GM12878 (cell line): ENCODE measurements at regions not wholly inside any gene's neighbourhood (a gene's known extent, or its start where the extent isn't known, plus 50 kb on each side); places are given as distances from the start of the nearest gene placed in this dataset.

ENCODE experiments used
- ATAC-seq: fragments of 200-7000 bp; cut with Tn5 transposase; 3 replicates; pipeline ENCODE4 v1.9.1; 2020; ENCODE audit warnings: mild to moderate bottlenecking, moderate library complexity
- BruUV-seq: library from RNA; stranded (reverse); fragments of 400-500 nt; replicated peaks from 2 replicates; lab custom pipeline; 2021; lab: Mats Ljungman, UMichigan
- CTCF ChIA-PET: fragments of 300-600 bp; sonication (Branson Sonifier 250); formaldehyde crosslinking; extraction: SDS; loops from one replicate; lab custom pipeline; 2021; ENCODE audit warnings: inconsistent platforms; lab: Yijun Ruan, JAX
- POLR2A ChIA-PET: fragments of 350-600 bp; formaldehyde crosslinking; extraction: SDS; loops from one replicate; lab custom pipeline; 2021; ENCODE audit warnings: inconsistent platforms; lab: Charles Lee
- RAD21 ChIA-PET: fragments of 300-600 bp; sonication (Branson Sonifier 250); formaldehyde crosslinking; loops from one replicate; lab custom pipeline; 2023; ENCODE audit warnings: antibody characterized with exemption; ENCODE audit not compliant: unreplicated experiment; lab: Charles Lee
- SMC1A ChIA-PET: fragments of 300-600 bp; sonication (Branson Sonifier 250); formaldehyde crosslinking; loops from one replicate; lab custom pipeline; 2023; ENCODE audit not compliant: unreplicated experiment, uncharacterized antibody; lab: Charles Lee
- DNase-seq: peaks from one replicate; pipeline ENCODE4 v3.0.0-alpha.2; 2011; ENCODE audit warnings: low read depth, low spot score
- FAIRE-seq: peaks from 3 replicates; lab custom pipeline; 2011; peaks lifted over from hg19 to GRCh38; lab: Jason Lieb, UNC
- H2AFZ ChIP-seq: 2 replicates; pipeline ENCODE4 v1.6.0; 2011; ENCODE audit warnings: low read depth, low read length, control low read depth; ENCODE audit not compliant: control insufficient read depth
- H3K27ac ChIP-seq: 2 replicates; pipeline ENCODE4 v1.5.1; 2011; ENCODE audit warnings: control low read depth; ENCODE audit not compliant: control insufficient read depth, insufficient read depth
- H3K27me3 ChIP-seq, 2 experiments: replicated peaks in 1 of 2; 2 replicates each; pipeline versions ENCODE4 v1.6.0 to v1.6.1; 2011; ENCODE audit warnings: low read length in 1 of 2; ENCODE audit not compliant: control insufficient read depth in 2 of 2, insufficient read depth in 2 of 2
- H3K36me3 ChIP-seq, 2 experiments: 2 replicates each; pipeline ENCODE4 v1.5.1; 2011; ENCODE audit warnings: low read length in 1 of 2; ENCODE audit not compliant: control insufficient read depth in 2 of 2, insufficient read depth in 2 of 2
- H3K4me1 ChIP-seq: 2 replicates; pipeline ENCODE4 v1.6.1; 2011; ENCODE audit warnings: mild to moderate bottlenecking, low read length, moderate library complexity, mixed read lengths; ENCODE audit not compliant: control insufficient read depth, insufficient read depth
- H3K4me2 ChIP-seq: 2 replicates; pipeline ENCODE4 v1.6.0; 2011; ENCODE audit warnings: control low read depth; ENCODE audit not compliant: control insufficient read depth, insufficient read depth
- H3K4me3 ChIP-seq: fragments of 200-600 bp; sonication (generic); 2 replicates; pipeline ENCODE4 v1.5.1; 2016
- H3K79me2 ChIP-seq: 2 replicates; pipeline ENCODE4 v1.6.0; 2011; ENCODE audit warnings: low read length; ENCODE audit not compliant: control insufficient read depth, insufficient read depth
- H3K9ac ChIP-seq: 2 replicates; pipeline ENCODE4 v1.8.0; 2011; ENCODE audit warnings: low read length, control low read depth, mixed read lengths; ENCODE audit not compliant: control insufficient read depth, insufficient read depth
- H3K9me3 ChIP-seq: replicated peaks from 3 replicates; pipeline ENCODE4 v1.5.1; 2011; ENCODE audit warnings: mild to moderate bottlenecking, low read length; ENCODE audit not compliant: control insufficient read depth, insufficient read depth
- H4K20me1 ChIP-seq: 2 replicates; pipeline ENCODE4 v1.6.0; 2011; ENCODE audit not compliant: control insufficient read depth, insufficient read depth
- CTCF ChIP-seq, 3 experiments: IDR thresholded peaks in 2 of 3; conservative IDR thresholded peaks in 1 of 3; 2 replicates each; pipeline ENCODE4 v1.5.1; 2011; ENCODE audit warnings: low read depth in 3 of 3, low read length in 3 of 3, mild to moderate bottlenecking in 3 of 3, control low read depth in 2 of 3, moderate library complexity in 2 of 3, inconsistent platforms in 1 of 3, mixed read lengths in 1 of 3; ENCODE audit not compliant: control insufficient read depth in 2 of 3, insufficient read depth in 1 of 3; ENCODE audit errors: extremely low read depth in 1 of 3
- TCF7 ChIP-seq: IDR thresholded peaks from 2 replicates; pipeline ENCODE4 v1.6.1; 2014; ENCODE audit warnings: antibody characterized with exemption, borderline replicate concordance
- YY1 ChIP-seq: IDR thresholded peaks from 2 replicates; pipeline ENCODE4 v1.6.1; 2011; ENCODE audit warnings: low read depth, mild to moderate bottlenecking, low read length
- WGBS: methylation state at CpG from one replicate; pipeline ENCODE4 v1.1.6; 2016; ENCODE audit warnings: low lambda C conversion rate; ENCODE audit not compliant: insufficient replicate concordance, insufficient coverage; ENCODE audit errors: missing lambda C conversion rate; 5-methylcytosine and 5-hydroxymethylcytosine counted together
- in situ Hi-C: fragments of 300-500 bp; cut with MboI; formaldehyde crosslinking; loops from 9 replicates; pipeline ENCODE4 v1.14.3; 2018; ENCODE audit warnings: mixed read lengths
- intact Hi-C: fragments of 100-400 bp; cut with micrococcal nuclease; formaldehyde crosslinking; loops from one replicate; pipeline ENCODE4 v1.14.2; 2022; ENCODE audit not compliant: unreplicated experiment

- TF ChIP-seq CTCF (IDR thresholded peaks at IDR 0.05 in 2 of 3, conservative IDR thresholded peaks at IDR 0.05 in 1 of 3; ENCODE audit: control insufficient read depth in 2 of 3, extremely low read depth in 1 of 3, insufficient read depth in 1 of 3, low read depth in 3 of 3, low read length in 3 of 3): no peak
Observed at GRCh38 chr9:108668191-108668937, 187.4 kb downstream of the ACTL7B start (continued).

GRCh38 chr9:108666240-108666784 is 189.5 kb downstream of the ACTL7B start:
- BruUV-seq: no TSS peak
- 27% methylated on average over 3 of the region's 3 CpGs for WGBS

More at GRCh38 chr9:108666240-108666784, 189.5 kb downstream of the ACTL7B start:
- POLR2A ChIA-PET: no interaction called here
- CTCF ChIA-PET: no interaction called here
- no peak for TF ChIP-seq TCF7
- no peak for TF ChIP-seq YY1
- Histone ChIP-seq H3K4me3 (no peak overlapping the region), H3K27ac (no peak overlapping the region), H3K9ac (no peak overlapping the region), H3K4me1 (no peaks in the 10 kb centered on the region), H4K20me1 (no peaks in the 10 kb centered on the region), H3K9me3 (no peaks in the 10 kb centered on the region), H3K79me2 (no peaks in the 10 kb centered on the region), H3K27me3 (no peaks in the 10 kb centered on the region; a peak in 1 of 4 replicates), H3K36me3 (no peaks in the 10 kb centered on the region), H2AFZ (no peak overlapping the region), H3K4me2 (no peak overlapping the region)
- RAD21 ChIA-PET: no interaction called here
- DNase-seq: no peak
- FAIRE-seq: no peak
- intact Hi-C loops: no loop called here
- in situ Hi-C loops: no loop called here
- no peak for ATAC-seq
- SMC1A ChIA-PET: no interaction called here
